ENCODE measurements at regions not wholly inside any gene's neighbourhood (a gene's known extent, or its start where the extent isn't known, plus 50 kb on each side); places are given as distances from the start of the nearest gene placed in this dataset.

- peak in 24 of 51 donors; percentile 0 to 46 (median 4) for DNase-seq
Observed at GRCh38 chrY:8994001-8994400, 343.3 kb upstream of the TSPY4 start.

- DNase-seq = peak in 5 of 51 donors; percentile 0 to 1 (median 0)
Observed at GRCh38 chrY:9001231-9001630, 336.0 kb upstream of the TSPY4 start.

DNA sequence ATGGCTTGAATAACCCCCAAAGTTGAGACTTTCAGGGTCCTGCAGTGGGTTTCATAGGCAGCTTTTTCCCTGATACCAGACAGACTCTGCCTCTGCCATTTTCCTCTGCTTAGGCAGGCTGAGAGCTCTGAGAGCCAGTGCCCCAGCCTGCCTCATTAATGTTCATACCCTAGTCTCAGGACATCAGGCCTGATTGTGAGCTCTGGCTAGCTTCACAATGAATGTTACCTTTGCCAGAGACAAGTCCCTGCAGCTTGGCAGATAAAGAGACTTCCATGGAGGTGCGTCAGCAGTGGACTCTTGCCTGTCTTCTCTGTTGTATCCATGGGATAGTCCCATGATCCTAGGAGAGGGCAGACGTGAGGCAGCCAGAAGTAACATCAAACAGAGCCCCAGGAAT, 333.5 kb upstream of the TSPY4 start:
- no peak for DNase-seq

DNA sequence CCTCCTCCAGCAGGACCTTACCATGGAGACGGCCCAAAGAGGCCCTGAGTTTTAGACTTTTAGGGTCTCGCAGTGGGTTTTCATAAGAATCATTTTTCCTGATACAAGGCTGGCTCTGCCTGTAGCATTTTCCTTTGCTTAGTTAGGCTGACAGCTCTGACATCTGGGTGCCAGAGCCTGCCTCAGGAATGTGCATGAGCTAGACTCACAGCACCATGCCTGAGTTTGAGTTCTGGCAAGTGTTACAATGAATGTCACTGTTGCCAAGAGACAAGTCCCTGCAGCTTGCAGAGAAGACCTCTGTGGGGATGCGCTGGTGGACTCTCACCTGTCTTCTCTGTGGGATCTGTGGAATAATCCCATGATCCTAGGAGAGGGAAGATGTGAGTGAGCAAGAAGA, 328.6 kb upstream of the TSPY4 start:
- DNase-seq = no peak

GRCh38 chrY:9016916-9017315, 320.3 kb upstream of the TSPY4 start:
- DNase-seq = no peak

GRCh38 chrY:9018401-9018800, 318.9 kb upstream of the TSPY4 start:
- no peak for DNase-seq

DNA sequence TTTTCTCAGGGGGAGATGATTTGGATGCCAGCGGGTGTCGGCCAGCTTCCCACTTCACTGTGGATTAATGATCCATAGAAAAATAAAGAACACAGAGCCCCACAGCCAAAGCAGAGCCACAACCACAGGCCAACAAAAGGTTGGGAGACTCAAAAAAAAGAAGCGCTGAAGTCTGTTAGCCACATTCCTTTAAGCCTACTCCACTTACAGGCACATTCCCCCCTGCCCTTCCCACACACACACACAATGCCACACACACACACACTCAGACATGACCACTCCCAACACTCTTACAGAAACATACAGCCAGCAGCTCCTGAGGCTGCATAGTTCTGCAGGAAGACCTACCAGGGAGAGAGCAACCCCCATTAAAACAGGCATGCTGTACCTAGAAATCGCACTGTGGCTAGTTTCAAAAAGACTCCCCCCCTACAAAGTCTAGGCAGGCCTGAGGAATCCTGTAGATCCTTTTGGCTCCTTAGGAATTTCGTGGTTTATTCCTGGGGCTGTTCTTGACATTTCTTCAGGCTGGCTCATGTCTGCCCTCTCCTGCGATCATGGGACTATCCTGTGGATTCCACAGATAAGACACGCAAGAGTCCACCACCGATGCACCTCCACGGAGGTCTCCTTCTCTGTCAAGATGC, 309.4 kb upstream of the TSPY4 start:
- DNase-seq = no peak

DNA sequence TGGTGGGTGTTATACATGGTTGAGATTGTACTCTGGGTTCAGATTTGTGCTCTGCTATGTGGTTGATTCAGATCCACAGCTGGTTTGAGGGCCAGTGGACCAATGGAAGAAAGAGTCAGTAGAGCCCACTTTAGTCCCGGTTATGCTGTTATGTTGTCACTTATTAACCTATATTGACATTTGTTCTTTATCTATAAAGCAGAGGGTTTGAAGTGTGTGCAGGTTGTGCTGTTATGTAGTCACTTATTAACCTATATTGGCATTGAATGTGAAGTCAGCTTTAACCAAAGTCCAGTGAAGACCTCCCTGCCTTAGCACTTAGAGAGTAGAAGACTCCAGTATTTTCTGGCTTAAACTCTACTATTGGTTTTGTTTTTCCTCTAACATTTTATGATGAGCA, 307.3 kb upstream of the TSPY4 start:
- no peak for DNase-seq

DNA sequence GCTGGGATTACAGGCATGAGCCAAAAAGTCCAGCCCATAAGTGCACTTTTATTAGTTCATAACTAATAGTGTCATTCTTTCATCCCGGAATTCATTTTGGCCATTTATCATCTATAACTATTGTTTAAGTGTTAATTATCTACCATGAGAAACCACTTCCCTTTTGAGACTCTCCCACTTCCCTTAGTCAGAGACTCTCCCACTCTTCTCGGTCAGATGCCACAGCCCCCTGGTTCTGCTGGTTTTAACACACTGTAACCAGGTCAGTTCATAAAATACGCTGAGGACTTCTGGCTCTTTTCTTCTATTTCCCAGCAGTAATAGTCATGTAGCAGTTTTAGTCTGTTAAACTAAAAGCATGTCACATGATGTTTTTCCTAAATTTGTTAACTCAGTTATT, 303.0 kb upstream of the TSPY4 start:
- no peak for DNase-seq

DNA sequence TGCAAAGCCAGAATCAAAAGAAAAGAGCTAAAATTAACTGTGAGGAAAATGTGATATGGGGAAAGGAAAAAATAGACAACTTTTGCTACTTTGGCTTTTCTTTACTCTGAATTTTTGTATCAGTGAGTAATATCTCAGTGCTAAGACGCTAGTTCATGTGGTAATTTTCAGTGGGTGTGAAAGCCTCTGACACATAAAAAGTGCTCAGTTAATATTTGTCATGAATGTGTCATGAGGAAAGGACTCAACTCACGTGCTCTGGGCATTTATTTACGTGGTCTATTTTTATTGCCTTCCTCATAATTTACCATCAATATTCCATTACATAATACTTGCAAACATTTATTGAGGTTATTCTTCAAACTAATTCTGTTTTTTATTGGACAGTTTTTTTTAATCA, 302.0 kb upstream of the TSPY4 start:
- DNase-seq = no peak

DNA sequence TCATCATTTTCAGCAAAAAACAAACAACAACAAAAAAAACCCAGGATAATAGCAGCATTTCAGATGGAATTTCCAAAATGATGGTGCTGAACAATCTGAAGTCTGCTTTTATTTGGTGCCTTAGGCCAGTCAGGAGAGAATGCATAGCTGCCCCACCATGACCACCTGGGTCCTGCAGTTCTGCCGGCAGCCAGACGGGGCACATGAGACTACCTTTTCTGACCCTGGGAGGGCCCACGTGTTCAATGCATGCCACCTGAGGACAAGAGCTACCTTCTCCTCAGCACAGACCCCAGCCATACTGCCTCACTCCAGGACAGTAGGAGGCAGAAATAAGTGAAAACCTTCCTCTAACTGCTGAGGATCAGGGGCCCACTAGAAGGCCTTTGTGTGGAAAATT, 295.8 kb upstream of the TSPY4 start:
- DNase-seq = no peak
